ENCODE measurements at regions not wholly inside any gene's neighbourhood (a gene's known extent, or its start where the extent isn't known, plus 50 kb on each side); places are given as distances from the start of the nearest gene placed in this dataset.

- Histone ChIP-seq H3K36me3 (replicated peaks; ENCODE audit: low read depth, low read length) (no peaks in the 10 kb centered on the region), H4K20me1 (ENCODE audit: insufficient read depth, low read length) (no peaks in the 10 kb centered on the region), H3K27ac (ENCODE audit: low read length) (no peak overlapping the region), H3K9ac (ENCODE audit: low read length) (no peak overlapping the region), H3K4me2 (ENCODE audit: low read length) (no peak overlapping the region), H3K9me3 (ENCODE audit: insufficient read depth, low read length) (no peaks in the 10 kb centered on the region), H3K27me3 (ENCODE audit: low read depth, low read length) (peaks cover 16% of the 10 kb centered on the region; the same call in 1 of the 2 replicates), H3K4me1 (ENCODE audit: low read length) (no peaks in the 10 kb centered on the region), H3K79me2 (ENCODE audit: low read length) (no peaks in the 10 kb centered on the region), H2AFZ (ENCODE audit: low read depth, low read length) (no peak overlapping the region), H3K4me3 (ENCODE audit: low read length) (no peak overlapping the region)
- TF ChIP-seq CTCF (IDR thresholded peaks at IDR 0.05; ENCODE audit: low read depth, low read length), result no peak
- TF ChIP-seq EZH2phosphoT487 (IDR thresholded peaks at IDR 0.05; ENCODE audit: low read depth), result no peak
Observed at GRCh38 chr20:11173916-11174315, 500.1 kb upstream of the JAG1 start.

GRCh38 chr20:11174861-11175260, 501.1 kb upstream of the JAG1 start:
- Histone ChIP-seq H3K9me3 (ENCODE audit: insufficient read depth, low read length) (no peaks in the 10 kb centered on the region), H2AFZ (ENCODE audit: low read depth, low read length) (no peak overlapping the region), H3K9ac (ENCODE audit: low read length) (no peak overlapping the region), H3K27ac (ENCODE audit: low read length) (no peak overlapping the region), H3K4me1 (ENCODE audit: low read length) (no peaks in the 10 kb centered on the region), H3K4me2 (ENCODE audit: low read length) (no peak overlapping the region), H3K79me2 (ENCODE audit: low read length) (no peaks in the 10 kb centered on the region), H3K4me3 (ENCODE audit: low read length) (no peak overlapping the region), H3K36me3 (replicated peaks; ENCODE audit: low read depth, low read length) (no peaks in the 10 kb centered on the region), H4K20me1 (ENCODE audit: insufficient read depth, low read length) (no peaks in the 10 kb centered on the region), H3K27me3 (ENCODE audit: low read depth, low read length) (peaks cover 13% of the 10 kb centered on the region; the same call in 1 of the 2 replicates)
- TF ChIP-seq EZH2phosphoT487 (IDR thresholded peaks at IDR 0.05; ENCODE audit: low read depth), result no peak
- no peak for TF ChIP-seq CTCF (IDR thresholded peaks at IDR 0.05; ENCODE audit: low read depth, low read length)

- H4K20me1 ChIP-seq (ENCODE audit: insufficient read depth, low read length), result no peaks in the 10 kb centered on the region
- TF ChIP-seq CTCF (IDR thresholded peaks at IDR 0.05; ENCODE audit: low read depth, low read length), result no peak
- no peak for TF ChIP-seq EZH2phosphoT487 (IDR thresholded peaks at IDR 0.05; ENCODE audit: low read depth)
- H3K27ac ChIP-seq (ENCODE audit: low read length), result no peak overlapping the region
- H2AFZ ChIP-seq (ENCODE audit: low read depth, low read length), result no peak overlapping the region
- H3K36me3 ChIP-seq (replicated peaks; ENCODE audit: low read depth, low read length), result no peaks in the 10 kb centered on the region
- no peaks in the 10 kb centered on the region for H3K4me1 ChIP-seq (ENCODE audit: low read length)
- H3K9ac ChIP-seq (ENCODE audit: low read length), result no peak overlapping the region
- no peak overlapping the region for H3K4me3 ChIP-seq (ENCODE audit: low read length)
- no peaks in the 10 kb centered on the region for H3K79me2 ChIP-seq (ENCODE audit: low read length)
- no peak overlapping the region for H3K4me2 ChIP-seq (ENCODE audit: low read length)
- H3K9me3 ChIP-seq (ENCODE audit: insufficient read depth, low read length), result 0 out of 2 replicates have a peak, but pooled peaks cover 6% of the 10 kb centered on the region
- peaks cover 9% of the 10 kb centered on the region; the same call in 1 of the 2 replicates for H3K27me3 ChIP-seq (ENCODE audit: low read depth, low read length)
Observed at GRCh38 chr20:11176431-11176830, 502.6 kb upstream of the JAG1 start.

- TF ChIP-seq EZH2phosphoT487 (IDR thresholded peaks at IDR 0.05; ENCODE audit: low read depth), result no peak
- no peak for TF ChIP-seq CTCF (IDR thresholded peaks at IDR 0.05; ENCODE audit: low read depth, low read length)
- peaks cover 9% of the 10 kb centered on the region; the same call in 1 of the 2 replicates for H3K27me3 ChIP-seq (ENCODE audit: low read depth, low read length)
- no peak overlapping the region for H2AFZ ChIP-seq (ENCODE audit: low read depth, low read length)
- H3K27ac ChIP-seq (ENCODE audit: low read length), result no peak overlapping the region
- 0 out of 2 replicates have a peak, but pooled peaks cover 6% of the 10 kb centered on the region for H3K9me3 ChIP-seq (ENCODE audit: insufficient read depth, low read length)
- no peak overlapping the region for H3K4me3 ChIP-seq (ENCODE audit: low read length)
- no peaks in the 10 kb centered on the region for H3K36me3 ChIP-seq (replicated peaks; ENCODE audit: low read depth, low read length)
- no peaks in the 10 kb centered on the region for H4K20me1 ChIP-seq (ENCODE audit: insufficient read depth, low read length)
- H3K9ac ChIP-seq (ENCODE audit: low read length), result no peak overlapping the region
- H3K79me2 ChIP-seq (ENCODE audit: low read length), result no peaks in the 10 kb centered on the region
- H3K4me1 ChIP-seq (ENCODE audit: low read length), result no peaks in the 10 kb centered on the region
- H3K4me2 ChIP-seq (ENCODE audit: low read length), result no peak overlapping the region
Observed at GRCh38 chr20:11178946-11179654, 505.3 kb upstream of the JAG1 start.

All from OCI-LY3 (cell line).